GM12874 (cell line): ENCODE measurements at regions not wholly inside any gene's neighbourhood (a gene's known extent, or its start where the extent isn't known, plus 50 kb on each side); places are given as distances from the start of the nearest gene placed in this dataset.

ENCODE experiments used
- TF ChIP-seq, protein P1 (sequence below): IDR thresholded peaks from 2 replicates; pipeline ENCODE4 v1.5.1; 2011; ENCODE audit warnings: low read depth, mild to moderate bottlenecking, control low read depth, low read length, moderate library complexity; ENCODE audit not compliant: insufficient read depth

DNA sequence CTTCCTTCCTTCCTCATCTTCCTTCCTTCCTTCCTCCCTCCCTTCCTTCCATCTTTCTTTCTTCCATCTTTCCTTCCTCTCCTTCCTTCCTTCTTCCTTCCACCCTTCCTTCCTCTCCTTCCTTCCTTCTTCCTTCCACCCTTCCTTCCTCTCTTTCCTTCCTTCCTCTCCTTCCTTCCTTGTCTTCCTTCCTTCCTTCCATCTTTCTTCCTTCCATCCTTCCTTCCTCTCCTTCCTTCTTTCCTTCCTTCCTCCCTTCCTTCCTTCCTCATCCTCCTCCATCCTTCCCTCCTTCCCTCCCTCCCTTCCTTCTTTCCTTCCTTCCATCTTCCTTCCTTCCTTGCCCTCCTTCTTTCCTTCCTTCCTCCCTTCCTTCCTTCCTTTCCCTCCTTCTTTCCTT lies 361.4 kb upstream of the TSHZ2 start:
- TF ChIP-seq, protein P1, sequence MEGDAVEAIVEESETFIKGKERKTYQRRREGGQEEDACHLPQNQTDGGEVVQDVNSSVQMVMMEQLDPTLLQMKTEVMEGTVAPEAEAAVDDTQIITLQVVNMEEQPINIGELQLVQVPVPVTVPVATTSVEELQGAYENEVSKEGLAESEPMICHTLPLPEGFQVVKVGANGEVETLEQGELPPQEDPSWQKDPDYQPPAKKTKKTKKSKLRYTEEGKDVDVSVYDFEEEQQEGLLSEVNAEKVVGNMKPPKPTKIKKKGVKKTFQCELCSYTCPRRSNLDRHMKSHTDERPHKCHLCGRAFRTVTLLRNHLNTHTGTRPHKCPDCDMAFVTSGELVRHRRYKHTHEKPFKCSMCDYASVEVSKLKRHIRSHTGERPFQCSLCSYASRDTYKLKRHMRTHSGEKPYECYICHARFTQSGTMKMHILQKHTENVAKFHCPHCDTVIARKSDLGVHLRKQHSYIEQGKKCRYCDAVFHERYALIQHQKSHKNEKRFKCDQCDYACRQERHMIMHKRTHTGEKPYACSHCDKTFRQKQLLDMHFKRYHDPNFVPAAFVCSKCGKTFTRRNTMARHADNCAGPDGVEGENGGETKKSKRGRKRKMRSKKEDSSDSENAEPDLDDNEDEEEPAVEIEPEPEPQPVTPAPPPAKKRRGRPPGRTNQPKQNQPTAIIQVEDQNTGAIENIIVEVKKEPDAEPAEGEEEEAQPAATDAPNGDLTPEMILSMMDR, result no peak

DNA sequence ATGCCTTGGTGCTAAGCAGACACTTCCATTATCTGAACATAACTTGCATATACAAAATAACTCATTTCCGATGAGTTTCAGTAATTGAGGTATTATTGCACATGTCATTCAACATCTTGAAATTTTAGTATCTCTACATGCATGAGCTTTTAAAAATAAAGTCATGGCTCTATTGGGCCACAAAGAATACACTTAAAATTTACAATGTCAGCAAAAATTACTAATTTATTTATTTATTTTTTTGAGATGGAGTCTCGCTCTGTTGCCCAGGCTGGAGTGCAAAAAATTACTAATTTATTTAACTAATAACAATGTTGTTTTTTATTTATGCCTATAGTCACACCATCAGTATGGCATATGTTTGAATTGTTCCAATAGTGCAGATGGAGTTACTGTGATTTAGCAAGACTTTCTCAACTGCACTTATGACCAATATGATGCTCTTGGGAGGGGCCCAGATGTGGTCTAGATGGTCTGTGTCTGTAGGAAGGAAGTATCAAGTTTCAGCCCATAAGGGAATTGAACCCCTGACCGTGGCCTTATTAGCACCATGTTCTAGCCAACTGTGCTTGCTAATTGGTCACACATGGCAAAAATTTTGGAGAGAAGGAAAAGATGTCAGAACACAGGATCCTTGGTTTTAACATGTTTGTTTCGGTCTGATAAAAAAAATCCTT lies 370.7 kb upstream of the TSHZ2 start:
- TF ChIP-seq, protein P1, result no peak

DNA sequence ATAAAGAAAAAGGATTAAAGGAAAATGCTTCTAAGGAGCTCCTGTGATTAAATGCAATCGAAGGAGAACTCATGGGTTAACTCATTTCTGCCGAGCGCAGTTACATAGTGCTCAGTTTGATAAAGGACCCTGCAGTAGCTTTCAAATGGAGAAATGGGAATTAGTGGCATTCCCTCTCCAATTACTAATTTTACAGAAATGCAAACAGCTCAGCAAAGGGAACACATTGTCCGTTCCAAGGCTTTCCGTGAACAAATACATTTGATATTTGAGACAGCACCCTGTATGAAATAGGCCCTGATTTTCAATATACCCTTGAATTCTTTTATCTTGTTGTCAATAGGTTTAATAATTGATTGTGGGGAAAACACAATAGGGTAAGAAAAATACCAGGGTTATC lies 375.9 kb upstream of the TSHZ2 start:
- TF ChIP-seq, protein P1, result no peak

DNA sequence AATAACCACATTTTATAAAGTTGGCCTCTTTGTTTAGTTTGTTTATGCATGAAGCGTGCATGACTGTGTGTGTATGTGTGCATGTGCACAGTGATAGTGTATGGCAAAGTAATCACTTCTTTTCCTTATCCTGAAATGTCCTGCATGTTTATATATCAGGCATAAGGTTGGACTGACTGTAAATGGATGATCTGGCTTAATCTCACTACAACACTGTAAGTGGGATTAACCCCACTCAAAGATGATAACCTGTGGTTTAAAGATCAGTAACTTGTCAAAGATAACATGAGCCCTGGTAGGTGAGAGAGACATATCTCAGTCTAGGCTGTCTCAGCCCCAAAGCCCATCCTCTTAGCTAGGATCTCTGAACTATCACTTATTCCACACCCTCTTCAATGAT lies 376.6 kb upstream of the TSHZ2 start:
- TF ChIP-seq, protein P1, result no peak

DNA sequence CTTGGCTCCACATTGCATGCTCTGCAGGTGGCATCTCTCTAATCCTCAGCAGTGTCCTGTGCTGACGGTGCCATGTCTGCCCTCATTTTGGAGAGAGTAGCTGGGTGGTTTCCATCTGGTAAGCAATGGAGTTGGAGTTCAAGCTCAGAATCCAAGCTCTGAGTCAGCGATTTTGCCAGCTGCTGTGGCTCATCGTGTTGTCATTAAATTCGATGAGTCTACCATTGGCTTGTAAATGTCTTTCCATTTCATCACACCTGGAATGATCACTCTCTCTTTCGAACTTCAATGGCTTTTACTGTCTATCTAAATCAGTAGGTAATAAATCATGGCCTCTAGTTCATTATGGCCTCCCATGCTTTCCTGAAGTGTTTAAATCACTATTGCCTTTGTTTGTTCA lies 378.5 kb upstream of the TSHZ2 start:
- TF ChIP-seq, protein P1, result no peak

DNA sequence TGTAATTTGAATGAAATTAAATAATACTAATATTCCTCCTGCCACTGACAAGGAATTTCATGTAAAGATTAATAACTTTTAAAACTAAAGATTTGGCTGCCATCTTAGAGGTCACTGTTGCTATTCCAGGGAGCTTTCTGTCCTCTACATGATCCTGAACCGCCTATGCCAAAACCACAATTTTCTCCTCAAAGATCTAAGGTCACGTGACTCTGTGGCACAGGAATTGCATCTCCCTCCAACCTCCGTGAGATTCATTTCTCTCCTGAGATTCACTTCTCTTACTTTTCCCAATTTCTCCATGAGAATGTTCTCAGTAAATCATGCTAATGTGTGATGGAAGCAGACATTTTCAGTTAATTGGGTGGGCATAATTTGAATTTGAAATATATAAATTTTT lies 379.6 kb upstream of the TSHZ2 start:
- TF ChIP-seq, protein P1, result no peak

DNA sequence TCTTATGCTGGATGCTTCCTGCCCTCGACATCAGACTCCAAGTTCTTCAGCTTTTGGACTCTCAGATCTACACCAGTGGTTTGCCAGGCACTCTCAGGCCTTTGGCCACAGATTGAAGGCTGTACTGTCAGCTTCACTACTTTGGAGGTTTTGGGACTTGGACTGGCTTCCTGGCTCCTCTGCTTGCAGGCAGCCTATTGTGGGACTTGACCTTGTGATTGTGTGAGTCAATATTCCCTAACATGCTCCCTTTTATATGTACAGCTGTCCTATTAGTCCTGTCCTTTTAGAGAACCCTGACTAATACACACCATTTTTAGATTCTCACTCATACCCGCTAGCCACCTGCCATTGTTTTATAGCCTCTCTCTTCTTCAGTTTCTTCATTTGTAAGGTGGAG lies 382.1 kb upstream of the TSHZ2 start:
- TF ChIP-seq, protein P1, result no peak

DNA sequence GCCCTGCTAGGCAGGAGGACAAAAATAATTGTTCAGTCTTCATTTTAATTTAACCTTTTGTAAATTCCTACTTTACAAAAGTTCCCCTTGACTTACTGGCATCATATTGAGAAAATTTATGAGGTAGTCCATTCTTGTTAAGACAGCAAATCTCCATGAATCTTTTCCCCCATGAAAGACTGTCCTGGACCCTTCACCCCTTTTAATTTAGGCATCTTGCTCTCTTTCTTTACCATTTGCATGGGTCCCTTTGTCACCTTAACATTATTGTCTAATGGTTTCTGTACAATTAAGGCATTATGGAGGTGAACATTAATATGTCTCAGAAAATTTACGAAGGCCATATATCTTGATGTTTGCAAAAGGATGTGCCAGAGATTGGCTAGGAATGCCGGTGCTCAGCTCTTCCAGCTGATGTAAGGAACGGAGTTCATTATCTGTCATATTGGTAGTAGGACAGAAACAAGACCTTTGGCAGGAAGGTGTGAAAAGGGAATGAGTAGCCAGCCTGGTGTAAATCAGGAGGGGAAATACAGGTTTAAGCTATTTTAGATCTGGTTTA lies 382.8 kb upstream of the TSHZ2 start:
- TF ChIP-seq, protein P1, result no peak
